Stimulated activated memory B cell treated with anti-CD40 and anti-IgM and Interleukin-4, amounts not matched to agents 10 μg/mL and 1 μg/mL and 100 μg/mL, for 72 hours (primary cell): ENCODE measurements at regions not wholly inside any gene's neighbourhood (a gene's known extent, or its start where the extent isn't known, plus 50 kb on each side); places are given as distances from the start of the nearest gene placed in this dataset.

Experiments
- ATAC-seq: fragments of 150-1000 bp; cut with Tn5 transposase; 2 replicates; pipeline ENCODE4 v1.10.0; 2021
- H3K27ac Mint-ChIP-seq: one replicate; pipeline ENCODE4 v1.8.0; 2022; ENCODE audit warnings: mild to moderate bottlenecking, mixed read lengths
- H3K27me3 Mint-ChIP-seq: one replicate; pipeline ENCODE4 v1.8.0; 2022; ENCODE audit warnings: mixed read lengths
- H3K36me3 Mint-ChIP-seq: one replicate; pipeline ENCODE4 v1.8.0; 2022; ENCODE audit warnings: mixed read lengths
- H3K4me1 Mint-ChIP-seq: one replicate; pipeline ENCODE4 v1.8.0; 2022; ENCODE audit warnings: mixed read lengths
- H3K4me3 Mint-ChIP-seq: one replicate; pipeline ENCODE4 v1.8.0; 2022; ENCODE audit warnings: mild to moderate bottlenecking, moderate library complexity, mixed read lengths
- H3K9me3 Mint-ChIP-seq: one replicate; pipeline ENCODE4 v1.8.0; 2022; ENCODE audit warnings: mixed read lengths

DNA sequence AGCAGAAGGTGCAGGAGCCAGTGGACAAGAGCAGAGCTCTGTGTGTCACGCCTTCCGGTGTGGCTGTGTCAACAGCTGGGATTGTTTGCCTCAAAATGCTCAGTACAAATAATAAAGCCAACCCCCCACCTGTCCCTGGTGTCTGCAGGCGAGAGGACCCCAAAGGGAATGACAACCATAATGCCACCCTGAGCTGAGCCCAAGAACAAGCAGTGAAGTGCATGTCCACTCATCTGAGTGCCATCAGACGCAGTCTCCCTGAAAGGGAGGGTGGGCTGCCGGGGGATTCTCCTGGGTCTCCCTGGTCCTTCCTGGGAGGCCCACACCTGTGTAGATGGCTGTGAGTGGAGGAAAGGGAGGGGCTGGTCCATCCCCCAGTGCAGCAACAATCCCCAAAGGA lies 328.8 kb upstream of the IRX1 start:
- no peak for ATAC-seq
- Mint-ChIP-seq H3K9me3 (no peaks in the 10 kb centered on the region), H3K36me3 (no peaks in the 10 kb centered on the region), H3K27me3 (no peaks in the 10 kb centered on the region), H3K4me3 (no peak overlapping the region), H3K27ac (no peak overlapping the region), H3K4me1 (no peaks in the 10 kb centered on the region)

DNA sequence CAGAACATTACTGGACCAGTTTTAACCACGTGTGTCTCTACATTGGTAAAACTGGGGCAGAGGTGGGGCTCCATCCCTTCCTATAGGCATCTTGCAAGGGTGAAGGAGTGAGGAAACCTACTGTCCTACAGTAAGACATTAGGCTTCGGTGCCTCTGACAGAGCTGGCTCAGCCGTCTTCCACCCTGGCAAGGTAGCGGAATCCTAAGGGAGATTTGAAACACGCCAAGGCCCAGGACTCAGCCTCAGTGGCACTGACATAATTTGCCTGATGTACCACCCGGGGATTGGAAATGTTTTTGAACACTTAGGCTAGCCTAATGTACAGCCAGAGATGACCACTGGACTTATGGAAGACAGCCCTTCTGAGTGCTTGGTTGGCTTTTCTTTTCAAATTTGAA lies 329.7 kb upstream of the IRX1 start:
- H3K27me3 Mint-ChIP-seq, result no peaks in the 10 kb centered on the region
- ATAC-seq, result no peak
- peaks cover 1% of the 10 kb centered on the region for H3K9me3 Mint-ChIP-seq
- H3K27ac Mint-ChIP-seq, result no peak overlapping the region
- H3K4me1 Mint-ChIP-seq, result no peaks in the 10 kb centered on the region
- H3K36me3 Mint-ChIP-seq, result no peaks in the 10 kb centered on the region
- H3K4me3 Mint-ChIP-seq, result no peak overlapping the region

DNA sequence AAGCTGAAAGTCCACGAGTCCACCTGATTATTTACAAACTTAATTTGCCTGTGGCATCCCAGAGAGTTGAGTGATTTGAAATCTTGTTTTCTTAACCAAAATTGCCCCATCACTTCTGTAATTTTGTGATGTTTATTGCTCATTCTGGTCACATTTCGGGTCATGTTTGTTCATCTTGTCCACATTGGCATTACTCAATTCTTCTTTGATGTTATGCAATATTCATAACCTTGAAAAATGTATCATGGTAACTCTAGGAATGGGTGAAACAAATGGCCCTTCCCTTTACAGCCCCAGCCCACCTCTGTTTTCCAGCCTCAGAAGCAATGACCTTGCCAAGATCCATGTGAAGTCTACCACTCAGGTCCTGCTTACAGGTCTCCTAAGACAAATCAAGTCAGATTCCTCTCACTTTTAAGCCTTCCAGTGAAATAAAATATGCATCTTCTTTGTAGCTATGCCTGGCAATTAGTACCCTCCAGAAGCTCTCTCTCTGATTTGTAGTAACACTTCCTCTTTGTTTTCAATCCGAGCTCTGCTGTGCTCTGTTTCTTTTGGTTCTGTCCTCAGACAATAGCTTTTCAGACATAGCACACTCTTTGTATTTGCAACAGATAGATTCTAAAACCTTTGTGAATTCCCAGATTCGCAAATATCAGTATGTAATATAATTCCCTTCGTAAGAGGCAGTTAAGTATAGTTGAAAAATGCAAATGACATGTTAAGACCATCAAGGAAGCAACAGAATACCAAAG lies 330.3 kb upstream of the IRX1 start:
- H3K4me1 Mint-ChIP-seq, result no peaks in the 10 kb centered on the region
- H3K27me3 Mint-ChIP-seq, result no peaks in the 10 kb centered on the region
- H3K4me3 Mint-ChIP-seq, result no peak overlapping the region
- peaks cover 3% of the 10 kb centered on the region for H3K9me3 Mint-ChIP-seq
- ATAC-seq, result no peak
- H3K27ac Mint-ChIP-seq, result no peak overlapping the region
- no peaks in the 10 kb centered on the region for H3K36me3 Mint-ChIP-seq

DNA sequence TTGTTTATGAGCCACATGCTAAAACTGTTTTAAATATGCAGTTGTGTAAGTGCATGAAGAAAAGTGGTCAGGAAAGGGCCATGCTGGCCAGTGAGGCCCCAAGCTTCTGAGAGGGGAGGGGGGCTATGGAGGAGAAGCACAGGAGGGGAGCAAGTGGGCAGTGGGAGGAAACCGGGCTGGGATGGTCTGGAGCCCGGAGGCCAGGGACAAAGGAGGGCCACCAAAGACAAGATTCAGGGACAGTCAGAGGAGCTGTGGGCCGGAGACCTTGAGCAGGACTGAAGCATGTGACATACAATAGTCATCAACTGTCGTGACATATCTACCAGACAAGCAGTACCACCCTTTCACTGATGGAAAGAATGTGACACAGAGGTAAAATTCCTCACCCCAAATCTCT lies 333.2 kb upstream of the IRX1 start:
- ATAC-seq, result no peak
- Mint-ChIP-seq H3K4me3 (no peak overlapping the region), H3K36me3 (no peaks in the 10 kb centered on the region), H3K4me1 (no peaks in the 10 kb centered on the region), H3K27me3 (no peaks in the 10 kb centered on the region), H3K9me3 (peaks cover 3% of the 10 kb centered on the region), H3K27ac (no peak overlapping the region)

DNA sequence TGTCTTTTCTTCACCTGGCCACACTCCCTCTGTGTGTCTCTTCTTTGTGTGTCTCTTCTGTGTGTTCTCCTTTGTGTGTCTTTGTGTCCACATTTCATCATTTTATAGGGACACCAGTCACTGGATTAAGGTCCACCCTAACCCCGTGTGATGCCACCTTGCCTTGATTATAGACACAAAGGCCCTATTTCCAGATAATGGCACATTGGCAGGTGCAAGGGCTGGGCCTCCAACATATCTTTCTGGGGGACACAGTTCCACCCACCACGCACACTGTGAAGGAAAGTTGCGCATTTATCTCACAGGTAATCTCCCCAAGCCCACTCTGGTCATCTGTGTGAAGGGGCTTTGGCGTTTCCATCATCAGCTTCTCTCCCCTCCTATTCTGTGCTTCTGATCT lies 334.6 kb upstream of the IRX1 start:
- ATAC-seq, result no peak
- H3K27me3 Mint-ChIP-seq, result no peaks in the 10 kb centered on the region
- peaks cover 3% of the 10 kb centered on the region for H3K9me3 Mint-ChIP-seq
- no peak overlapping the region for H3K4me3 Mint-ChIP-seq
- H3K36me3 Mint-ChIP-seq, result no peaks in the 10 kb centered on the region
- H3K27ac Mint-ChIP-seq, result no peak overlapping the region
- no peaks in the 10 kb centered on the region for H3K4me1 Mint-ChIP-seq

DNA sequence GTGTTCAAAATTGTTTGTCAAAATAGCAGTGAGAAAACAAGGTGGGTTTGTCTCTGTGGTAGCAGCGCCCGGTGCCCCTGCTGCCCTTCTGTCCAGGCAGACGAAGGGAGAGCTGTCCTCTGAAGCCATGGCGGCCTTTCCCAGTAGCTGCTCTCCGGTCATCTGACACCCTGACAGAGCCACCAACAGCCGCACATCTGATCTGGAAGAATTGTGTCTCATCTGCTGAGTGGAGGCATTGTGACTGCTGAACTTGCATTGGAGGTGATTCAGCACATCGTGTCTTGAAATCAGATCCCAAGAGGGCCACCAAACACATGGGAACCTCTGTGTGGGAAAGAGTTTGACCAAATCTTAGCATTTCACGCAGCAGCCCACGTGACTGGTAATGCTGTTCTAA lies 337.6 kb upstream of the IRX1 start:
- peaks cover 3% of the 10 kb centered on the region for H3K9me3 Mint-ChIP-seq
- H3K27me3 Mint-ChIP-seq, result no peaks in the 10 kb centered on the region
- H3K4me3 Mint-ChIP-seq, result no peak overlapping the region
- no peak for ATAC-seq
- no peaks in the 10 kb centered on the region for H3K36me3 Mint-ChIP-seq
- no peaks in the 10 kb centered on the region for H3K4me1 Mint-ChIP-seq
- H3K27ac Mint-ChIP-seq, result no peak overlapping the region

DNA sequence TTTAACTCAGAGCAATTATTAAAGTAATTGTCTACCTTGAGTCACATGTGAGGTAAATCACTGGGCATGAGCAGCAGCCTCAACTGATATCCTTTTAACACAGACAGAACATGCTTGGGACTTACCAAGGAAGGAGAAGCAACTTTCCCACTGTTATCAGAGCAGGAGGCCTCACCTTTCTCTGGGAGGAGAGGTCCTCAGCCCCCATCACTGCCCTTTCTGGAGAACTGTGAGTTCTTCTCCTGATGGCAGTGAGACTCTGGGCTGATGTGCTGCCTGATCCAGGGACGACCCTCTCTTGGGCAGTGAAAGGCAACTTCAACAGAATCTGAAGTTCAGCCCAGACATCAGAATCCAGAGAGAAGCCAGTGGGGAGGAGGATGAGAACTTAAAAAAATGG lies 343.4 kb upstream of the IRX1 start:
- H3K9me3 Mint-ChIP-seq, result peaks cover 11% of the 10 kb centered on the region
- H3K4me1 Mint-ChIP-seq, result no peaks in the 10 kb centered on the region
- no peak overlapping the region for H3K27ac Mint-ChIP-seq
- no peaks in the 10 kb centered on the region for H3K36me3 Mint-ChIP-seq
- H3K27me3 Mint-ChIP-seq, result no peaks in the 10 kb centered on the region
- ATAC-seq, result no peak
- H3K4me3 Mint-ChIP-seq, result no peak overlapping the region

DNA sequence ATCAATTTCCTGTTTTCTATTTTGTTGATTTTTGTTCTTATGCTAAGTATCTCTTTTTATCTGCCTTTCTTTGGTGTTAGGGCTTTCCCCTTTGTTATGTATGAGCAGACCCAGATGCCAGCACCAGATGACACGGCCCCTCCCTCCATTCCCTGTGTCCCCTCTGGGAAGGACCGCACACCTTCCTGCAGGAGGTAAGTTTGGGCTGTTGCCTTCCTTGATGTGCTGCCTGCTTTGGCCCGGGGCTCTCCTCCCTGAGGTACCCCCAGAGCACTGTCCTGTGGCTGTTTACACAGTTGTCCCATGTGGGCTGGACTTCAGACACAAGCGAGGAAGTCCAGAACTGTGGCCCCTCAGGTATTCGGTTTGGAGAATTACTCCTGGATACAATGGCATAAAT lies 343.8 kb upstream of the IRX1 start:
- H3K4me1 Mint-ChIP-seq, result no peaks in the 10 kb centered on the region
- no peak overlapping the region for H3K4me3 Mint-ChIP-seq
- H3K9me3 Mint-ChIP-seq, result peaks cover 11% of the 10 kb centered on the region
- no peaks in the 10 kb centered on the region for H3K27me3 Mint-ChIP-seq
- H3K36me3 Mint-ChIP-seq, result no peaks in the 10 kb centered on the region
- no peak overlapping the region for H3K27ac Mint-ChIP-seq
- no peak for ATAC-seq

DNA sequence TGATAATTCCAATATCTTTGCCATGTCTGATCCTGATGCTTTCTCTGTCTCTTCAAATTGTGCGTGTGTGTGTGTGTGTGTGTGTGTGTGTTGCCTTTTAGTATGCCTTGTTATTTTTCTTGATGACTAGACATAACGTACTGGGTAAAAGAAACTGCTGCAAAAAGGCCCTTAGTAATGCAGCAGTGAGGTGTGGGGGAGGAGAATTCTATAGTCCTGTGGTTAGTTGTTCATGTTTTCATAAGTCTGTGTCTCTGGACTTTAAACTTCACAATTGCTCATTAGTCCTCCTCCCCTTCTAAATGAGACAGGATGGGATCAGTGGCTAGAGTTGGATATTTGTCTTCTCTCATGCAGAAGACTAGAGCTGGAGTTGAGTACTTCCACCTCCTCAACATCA lies 346.2 kb upstream of the IRX1 start:
- no peaks in the 10 kb centered on the region for H3K36me3 Mint-ChIP-seq
- no peaks in the 10 kb centered on the region for H3K4me1 Mint-ChIP-seq
- H3K4me3 Mint-ChIP-seq, result no peak overlapping the region
- no peak for ATAC-seq
- no peak overlapping the region for H3K27ac Mint-ChIP-seq
- H3K9me3 Mint-ChIP-seq, result peaks cover 16% of the 10 kb centered on the region
- no peaks in the 10 kb centered on the region for H3K27me3 Mint-ChIP-seq

DNA sequence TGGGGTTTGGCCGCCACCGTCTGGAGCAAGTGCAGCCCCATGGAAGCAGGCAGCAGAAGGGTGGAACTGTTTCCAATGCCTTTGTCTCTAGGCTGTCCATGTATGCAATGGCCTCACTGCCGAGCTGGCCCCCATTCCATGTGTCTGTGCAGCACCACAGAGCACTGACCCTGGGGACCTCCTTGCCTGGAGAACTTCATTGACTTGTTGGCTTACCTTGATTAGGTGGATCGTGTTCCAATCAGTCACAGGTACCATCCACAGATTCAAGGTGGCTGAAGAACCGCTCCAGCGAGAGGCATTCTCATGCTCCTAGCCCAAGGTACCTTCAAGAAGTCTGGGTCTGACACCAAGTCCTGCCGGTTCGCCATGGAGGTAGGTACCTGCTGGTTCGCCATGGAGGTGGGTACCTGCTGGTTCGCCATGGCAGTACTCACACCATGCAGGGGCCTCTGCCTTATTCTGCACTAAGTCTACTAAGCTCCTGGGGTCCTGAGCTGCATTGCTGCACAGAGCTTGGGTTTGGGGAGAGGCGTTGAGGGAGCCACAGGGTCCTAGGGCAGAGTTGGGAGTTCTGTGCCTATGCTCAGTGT lies 358.3 kb upstream of the IRX1 start:
- H3K27ac Mint-ChIP-seq, result no peak overlapping the region
- ATAC-seq, result no peak
- no peaks in the 10 kb centered on the region for H3K27me3 Mint-ChIP-seq

DNA sequence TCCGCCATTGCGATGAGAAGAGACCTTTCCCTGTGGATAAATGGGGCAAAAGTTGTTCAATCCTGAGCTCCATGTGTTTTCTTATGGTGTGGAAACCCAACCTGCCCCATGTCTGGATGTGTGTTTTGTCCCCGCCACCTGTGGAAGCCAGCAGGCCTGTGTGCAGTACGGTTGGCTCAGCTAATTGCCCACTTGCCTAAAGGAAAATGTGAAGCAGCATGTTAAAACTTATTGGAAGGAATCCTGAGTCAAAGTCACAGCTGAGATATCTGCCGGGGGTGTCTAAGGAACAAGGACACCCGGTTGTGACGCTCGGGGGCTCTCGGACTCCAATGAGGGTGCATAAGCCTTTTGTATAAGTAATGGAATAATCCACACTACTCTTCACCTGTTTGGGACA lies 361.1 kb upstream of the IRX1 start:
- Mint-ChIP-seq H3K9me3 (no peaks in the 10 kb centered on the region), H3K27ac (no peak overlapping the region), H3K4me1 (no peaks in the 10 kb centered on the region), H3K27me3 (no peaks in the 10 kb centered on the region), H3K4me3 (no peak overlapping the region), H3K36me3 (no peaks in the 10 kb centered on the region)
- no peak for ATAC-seq

More for the DNA sequence above, 358.3 kb upstream of the IRX1 start:
- Mint-ChIP-seq H3K4me1 (no peaks in the 10 kb centered on the region), H3K36me3 (no peaks in the 10 kb centered on the region), H3K9me3 (peaks cover 5% of the 10 kb centered on the region), H3K4me3 (no peak overlapping the region)

DNA sequence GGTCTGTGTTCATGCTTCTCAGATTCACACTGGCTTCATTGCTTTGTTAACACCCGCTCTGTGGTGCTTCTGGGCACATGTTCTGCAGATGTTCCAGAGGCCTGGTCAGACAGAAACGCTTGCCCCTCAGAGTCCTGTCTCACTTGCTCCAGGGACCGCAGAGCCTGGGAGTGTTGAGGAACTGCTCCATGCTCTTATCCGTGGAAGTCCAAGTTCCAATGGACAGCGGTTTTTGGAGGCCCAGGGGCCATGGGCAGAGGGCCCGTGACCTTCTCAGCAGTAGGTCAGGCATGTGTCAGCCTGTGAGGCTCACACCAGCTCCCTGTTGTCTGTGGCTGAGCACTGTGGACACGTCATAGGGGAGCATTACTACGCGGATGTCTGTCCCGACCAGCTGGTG lies 364.7 kb upstream of the IRX1 start:
- no peaks in the 10 kb centered on the region for H3K27me3 Mint-ChIP-seq
- no peak overlapping the region for H3K27ac Mint-ChIP-seq
- ATAC-seq, result no peak
- no peak overlapping the region for H3K4me3 Mint-ChIP-seq
- no peaks in the 10 kb centered on the region for H3K4me1 Mint-ChIP-seq
- H3K36me3 Mint-ChIP-seq, result no peaks in the 10 kb centered on the region
- H3K9me3 Mint-ChIP-seq, result peaks cover 3% of the 10 kb centered on the region

DNA sequence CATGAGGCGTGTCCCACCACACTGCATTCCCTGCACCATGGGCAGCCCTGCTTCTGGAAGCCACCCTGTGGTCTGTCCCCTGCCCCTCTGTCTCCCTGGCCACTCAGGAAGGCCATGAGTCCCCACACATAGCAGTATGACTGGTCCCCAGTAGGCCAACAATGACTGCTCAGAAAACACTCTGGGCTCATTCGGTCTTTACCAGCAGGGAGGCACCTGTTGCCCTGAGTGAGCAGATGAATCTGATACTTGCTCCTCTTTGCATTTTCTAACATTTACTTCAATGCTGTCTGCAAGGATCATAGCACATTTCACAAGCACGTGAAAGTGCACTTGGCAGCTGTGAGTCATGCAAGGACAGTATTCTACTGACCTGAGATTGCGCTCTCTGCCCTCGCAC lies 365.4 kb upstream of the IRX1 start:
- Mint-ChIP-seq H3K9me3 (peaks cover 3% of the 10 kb centered on the region), H3K4me1 (no peaks in the 10 kb centered on the region), H3K36me3 (no peaks in the 10 kb centered on the region), H3K27ac (no peak overlapping the region), H3K4me3 (no peak overlapping the region), H3K27me3 (no peaks in the 10 kb centered on the region)
- no peak for ATAC-seq

DNA sequence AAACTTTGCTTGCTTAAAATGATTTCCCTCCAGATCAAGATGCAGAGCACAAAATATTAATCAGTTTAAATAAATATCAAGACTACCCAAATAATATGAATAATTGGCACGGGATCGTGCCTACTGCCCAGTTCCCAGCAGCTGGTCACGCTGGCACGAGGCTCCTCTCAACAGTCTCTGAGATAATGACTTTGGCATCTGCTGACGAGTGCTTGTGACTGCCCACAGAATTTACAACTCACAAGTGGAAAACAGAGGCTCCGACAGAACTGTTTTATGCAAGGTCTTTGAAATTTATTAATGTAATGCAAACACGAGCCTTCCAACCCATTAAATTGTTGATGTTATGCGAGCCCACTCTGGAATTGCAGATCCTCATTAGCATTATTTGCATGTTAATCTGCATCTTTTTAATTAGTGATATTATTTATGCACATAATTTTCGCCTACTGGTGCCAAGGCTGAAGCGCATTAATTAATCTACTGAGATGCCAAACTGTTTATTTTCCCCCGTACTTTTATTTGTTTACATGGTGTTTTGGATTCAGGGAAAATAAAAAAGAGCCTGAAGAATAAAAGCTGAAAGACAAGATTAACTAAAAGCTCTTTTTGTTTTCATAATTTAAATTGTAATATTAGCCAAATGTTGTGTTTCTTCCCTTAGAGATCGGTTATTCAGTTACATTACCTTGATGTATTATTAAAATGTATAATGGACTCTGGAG lies 369.3 kb upstream of the IRX1 start:
- Mint-ChIP-seq H3K27me3 (no peaks in the 10 kb centered on the region), H3K9me3 (peaks cover 3% of the 10 kb centered on the region), H3K36me3 (no peaks in the 10 kb centered on the region), H3K4me1 (no peaks in the 10 kb centered on the region), H3K27ac (no peak overlapping the region), H3K4me3 (no peak overlapping the region)
- no peak for ATAC-seq

DNA sequence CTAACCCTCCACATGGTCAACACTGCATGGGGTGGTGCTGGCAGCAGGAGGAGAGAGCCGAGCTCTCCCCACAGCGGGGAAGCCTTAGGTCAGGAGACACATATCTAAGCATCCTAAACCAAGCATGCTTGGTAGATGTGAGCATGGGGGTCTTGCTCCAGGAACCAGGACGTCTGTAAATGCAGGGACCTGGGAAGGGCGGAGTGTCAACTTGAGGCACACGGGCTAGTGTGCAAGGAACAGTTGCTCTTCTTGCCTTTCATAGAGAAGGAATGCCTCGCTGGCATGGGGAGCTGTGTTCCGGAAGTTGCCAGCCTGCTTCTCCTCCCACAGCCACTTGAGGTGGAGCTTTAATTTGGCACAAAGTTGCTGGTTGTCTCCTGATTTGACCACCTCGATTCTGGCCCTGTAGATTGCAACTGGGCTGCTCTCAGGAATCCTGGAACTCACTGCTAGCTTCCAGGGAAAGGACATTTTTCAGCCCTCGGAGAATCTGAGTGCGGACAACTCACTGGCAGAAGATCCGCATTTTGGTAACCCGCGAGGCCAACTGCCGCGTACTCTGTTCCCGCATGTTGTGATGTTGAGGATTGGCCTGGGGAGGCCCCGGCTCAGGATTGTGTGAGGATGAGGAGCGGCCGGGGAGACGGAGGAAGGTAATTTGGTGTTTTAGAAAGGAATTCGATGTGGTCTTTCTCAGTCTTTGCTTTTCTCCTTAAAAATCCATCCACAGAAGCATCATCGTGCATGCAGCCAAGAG lies 370.3 kb upstream of the IRX1 start:
- Mint-ChIP-seq H3K9me3 (peaks cover 3% of the 10 kb centered on the region), H3K4me3 (no peak overlapping the region), H3K27me3 (no peaks in the 10 kb centered on the region), H3K27ac (no peak overlapping the region), H3K4me1 (no peaks in the 10 kb centered on the region), H3K36me3 (no peaks in the 10 kb centered on the region)
- no peak for ATAC-seq
